ENCODE measurements at regions not wholly inside any gene's neighbourhood (a gene's known extent, or its start where the extent isn't known, plus 50 kb on each side); places are given as distances from the start of the nearest gene placed in this dataset.

GRCh38 chr3:152728231-152728980, 106.5 kb upstream of the P2RY1 start:
- Histone ChIP-seq H3K4me1 (ENCODE audit: control insufficient read depth in 1 of 2, insufficient read depth in 2 of 2, low read length in 2 of 2) (no peaks in the 10 kb centered on the region), H3K27ac (ENCODE audit: low read depth, low read length) (no peak overlapping the region), H3K9ac (ENCODE audit: low read length) (no peak overlapping the region), H2AFZ (ENCODE audit: low read depth, low read length, poor library complexity, severe bottlenecking) (no peak overlapping the region), H3K79me2 (ENCODE audit: insufficient read depth, low read length) (no peaks in the 10 kb centered on the region), H3K9me3 (ENCODE audit: control insufficient read depth in 1 of 2, insufficient read depth in 1 of 2, low read depth in 1 of 2, low read length in 2 of 2) (no peaks in the 10 kb centered on the region), H4K20me1 (ENCODE audit: insufficient read depth) (no peaks in the 10 kb centered on the region), H3K9me2 (ENCODE audit: insufficient read depth) (no peaks in the 10 kb centered on the region), H3K36me3 (ENCODE audit: control insufficient read depth in 1 of 2, insufficient read depth in 2 of 2, low read length in 2 of 2) (no peaks in the 10 kb centered on the region), H3K4me3 (replicated peaks in 1 of 2; ENCODE audit: low read depth in 1 of 2, low read length in 2 of 2) (no peak overlapping the region), H3K27me3 (ENCODE audit: insufficient read depth, low read length) (no peaks in the 10 kb centered on the region), H3K4me2 (ENCODE audit: low read length) (no peak overlapping the region)
- CTCF ChIA-PET, result no interaction called here
- TF ChIP-seq YY1 (IDR thresholded peaks at IDR 0.05; ENCODE audit: extremely low read depth, insufficient replicate concordance, low read depth, low read length) (no peak), EZH2phosphoT487 (IDR thresholded peaks at IDR 0.05; ENCODE audit: borderline replicate concordance) (no peak), MAX (IDR thresholded peaks at IDR 0.05) (no peak), TCF7L2 (IDR thresholded peaks at IDR 0.05; ENCODE audit: borderline replicate concordance, extremely low read depth, insufficient read depth, insufficient read length) (no peak), ELF1 (IDR thresholded peaks at IDR 0.05; ENCODE audit: borderline replicate concordance, low read depth) (no peak), POLR2AphosphoS5 (IDR thresholded peaks at IDR 0.05; ENCODE audit: low read depth, low read length) (no peak), ZNF274 (IDR thresholded peaks at IDR 0.05; ENCODE audit: low read depth, low read length) (no peak), CBX3 (IDR thresholded peaks at IDR 0.05; ENCODE audit: low read depth) (no peak), JUND (IDR thresholded peaks at IDR 0.05) (no peak), EGR1 (IDR thresholded peaks at IDR 0.05; ENCODE audit: low read depth) (no peak)
- DNase-seq (ENCODE audit: low read depth, low spot score) (no peak), ATAC-seq (no peak)
- no TSS peak for BruUV-seq (replicated peaks)
- RAD21 ChIA-PET (ENCODE audit: low non-redundant PET in 1 of 2, low total read pairs in 2 of 2, uncharacterized antibody in 2 of 2, unreplicated experiment in 2 of 2), result no interaction called here
- POLR2A ChIA-PET, result no interaction called here
- intact Hi-C loops (cut with micrococcal nuclease), result no loop called here

GRCh38 chr3:152729906-152730305, 105.0 kb upstream of the P2RY1 start:
- ChIA-PET RAD21 (ENCODE audit: low non-redundant PET in 1 of 2, low total read pairs in 2 of 2, uncharacterized antibody in 2 of 2, unreplicated experiment in 2 of 2) (no interaction called here), CTCF (no interaction called here), POLR2A (no interaction called here)
- no peaks in the 10 kb centered on the region for H3K79me2 ChIP-seq (ENCODE audit: insufficient read depth, low read length)
- no peaks in the 10 kb centered on the region for H3K9me2 ChIP-seq (ENCODE audit: insufficient read depth)
- no TSS peak for BruUV-seq (replicated peaks)
- no peaks in the 10 kb centered on the region for H4K20me1 ChIP-seq (ENCODE audit: insufficient read depth)
- intact Hi-C loops (cut with micrococcal nuclease), result no loop called here
- no peaks in the 10 kb centered on the region for H3K9me3 ChIP-seq (ENCODE audit: control insufficient read depth in 1 of 2, insufficient read depth in 1 of 2, low read depth in 1 of 2, low read length in 2 of 2)
- H3K4me3 ChIP-seq (replicated peaks in 1 of 2; ENCODE audit: low read depth in 1 of 2, low read length in 2 of 2), result no peak overlapping the region
- no peak overlapping the region for H3K27ac ChIP-seq (ENCODE audit: low read depth, low read length)
- DNase-seq (ENCODE audit: low read depth, low spot score) (no peak), ATAC-seq (no peak)
- H3K9ac ChIP-seq (ENCODE audit: low read length), result no peak overlapping the region
- no peaks in the 10 kb centered on the region for H3K27me3 ChIP-seq (ENCODE audit: insufficient read depth, low read length)
- no peak overlapping the region for H2AFZ ChIP-seq (ENCODE audit: low read depth, low read length, poor library complexity, severe bottlenecking)
- no peak overlapping the region for H3K4me2 ChIP-seq (ENCODE audit: low read length)
- no peaks in the 10 kb centered on the region for H3K4me1 ChIP-seq (ENCODE audit: control insufficient read depth in 1 of 2, insufficient read depth in 2 of 2, low read length in 2 of 2)
- no peaks in the 10 kb centered on the region for H3K36me3 ChIP-seq (ENCODE audit: control insufficient read depth in 1 of 2, insufficient read depth in 2 of 2, low read length in 2 of 2)
- TF ChIP-seq CBX3 (IDR thresholded peaks at IDR 0.05; ENCODE audit: low read depth) (no peak), RAD21 (IDR thresholded peaks at IDR 0.05; ENCODE audit: low read depth) (no peak), YY1 (IDR thresholded peaks at IDR 0.05; ENCODE audit: extremely low read depth, insufficient replicate concordance, low read depth, low read length) (no peak), EZH2 (IDR thresholded peaks at IDR 0.05) (no peak), POLR2A (IDR thresholded peaks at IDR 0.05; ENCODE audit: borderline replicate concordance, extremely low read depth, insufficient read depth, insufficient read length) (no peak), TCF7L2 (IDR thresholded peaks at IDR 0.05; ENCODE audit: borderline replicate concordance, extremely low read depth, insufficient read depth, insufficient read length) (no peak), ATF3 (IDR thresholded peaks at IDR 0.05) (no peak), SRF (IDR thresholded peaks at IDR 0.05; ENCODE audit: low read depth) (no peak), EGR1 (IDR thresholded peaks at IDR 0.05; ENCODE audit: low read depth) (no peak), REST (IDR thresholded peaks at IDR 0.05; ENCODE audit: low read depth) (no peak), EZH2phosphoT487 (IDR thresholded peaks at IDR 0.05; ENCODE audit: borderline replicate concordance) (no peak), SP1 (IDR thresholded peaks at IDR 0.05; ENCODE audit: low read depth) (no peak), ZFX (IDR thresholded peaks at IDR 0.05) (no peak)
